ENCODE measurements at regions not wholly inside any gene's neighbourhood (a gene's known extent, or its start where the extent isn't known, plus 50 kb on each side); places are given as distances from the start of the nearest gene placed in this dataset.

DNA sequence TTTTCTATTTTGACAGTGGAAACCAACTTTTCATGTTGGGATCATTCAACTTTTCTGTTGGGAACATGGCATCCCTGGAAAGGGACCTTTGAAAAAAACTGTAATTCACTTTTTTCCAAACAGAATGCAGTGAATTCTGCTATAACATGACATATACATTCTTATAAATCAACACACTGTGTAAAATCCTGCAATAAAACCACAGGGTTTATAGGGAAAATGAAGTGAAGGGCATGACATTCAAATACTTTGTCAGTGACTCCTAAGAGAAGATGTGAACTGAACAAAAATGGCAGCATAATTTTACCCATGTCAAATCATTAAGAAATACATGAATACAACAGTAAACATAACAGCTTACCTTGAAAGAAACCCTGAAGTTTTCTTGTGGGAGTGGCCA, 264.5 kb upstream of the ANKRD50 start:
- no peaks in the 10 kb centered on the region for H3K36me3 ChIP-seq (ENCODE audit: insufficient read depth, low read length)
- H3K9ac ChIP-seq (ENCODE audit: low read depth, low read length), result no peak overlapping the region
- H3K4me2 ChIP-seq (ENCODE audit: low read length), result no peak overlapping the region
- H3K27me3 ChIP-seq (ENCODE audit: control insufficient read depth, insufficient read depth, low read length), result no peaks in the 10 kb centered on the region
- H3K9me3 ChIP-seq (replicated peaks; ENCODE audit: low read length), result no peaks in the 10 kb centered on the region
- H3K4me1 ChIP-seq (ENCODE audit: control insufficient read depth, insufficient read depth, low read length), result peaks cover 2% of the 10 kb centered on the region
- H3K4me3 ChIP-seq (ENCODE audit: low read length), result no peak overlapping the region

DNA sequence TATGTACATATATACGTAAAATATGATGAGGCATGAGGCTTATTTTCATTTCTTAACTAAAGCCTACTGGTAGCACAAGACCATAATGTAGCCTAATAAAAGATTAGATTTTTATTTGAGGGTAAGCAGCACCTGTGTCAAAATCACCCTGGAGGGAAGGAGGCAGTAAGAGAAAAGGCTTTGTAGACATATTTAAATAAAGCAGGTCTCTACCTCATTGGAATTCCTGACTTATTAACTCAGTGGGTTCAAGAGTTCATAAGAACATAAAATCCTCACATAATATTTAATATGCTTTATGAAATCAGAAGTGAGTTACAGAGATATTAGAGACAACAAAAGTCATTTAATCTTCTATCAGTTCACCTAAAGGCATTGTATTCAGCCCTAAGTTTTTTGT, 261.6 kb upstream of the ANKRD50 start:
- Histone ChIP-seq H3K36me3 (ENCODE audit: insufficient read depth, low read length) (no peaks in the 10 kb centered on the region), H3K4me1 (ENCODE audit: control insufficient read depth, insufficient read depth, low read length) (peaks cover 12% of the 10 kb centered on the region), H3K27me3 (ENCODE audit: control insufficient read depth, insufficient read depth, low read length) (no peaks in the 10 kb centered on the region), H3K9ac (ENCODE audit: low read depth, low read length) (no peak overlapping the region), H3K9me3 (replicated peaks; ENCODE audit: low read length) (no peaks in the 10 kb centered on the region), H3K4me2 (ENCODE audit: low read length) (no peak overlapping the region), H3K4me3 (ENCODE audit: low read length) (no peak overlapping the region)

DNA sequence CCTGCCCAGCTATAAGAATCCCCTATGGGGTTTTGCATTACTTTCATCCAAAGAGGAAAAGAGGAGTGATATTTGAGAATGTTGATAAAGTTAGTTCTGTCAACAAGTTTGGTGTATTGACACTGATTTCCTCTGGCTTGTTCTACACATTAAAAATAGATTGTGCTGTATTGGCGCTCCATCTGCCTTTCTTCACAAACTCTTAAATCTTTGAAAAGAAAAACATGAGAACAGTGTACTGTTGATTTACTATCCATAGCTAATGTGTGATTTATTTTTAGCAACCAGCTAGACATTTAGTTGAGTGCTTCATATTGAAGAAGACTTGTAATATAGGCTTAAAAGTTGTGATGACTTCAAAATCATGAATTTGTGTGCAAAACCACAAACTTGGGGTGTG, 261.2 kb upstream of the ANKRD50 start:
- Histone ChIP-seq H3K36me3 (ENCODE audit: insufficient read depth, low read length) (no peaks in the 10 kb centered on the region), H3K4me2 (ENCODE audit: low read length) (no peak overlapping the region), H3K9me3 (replicated peaks; ENCODE audit: low read length) (no peaks in the 10 kb centered on the region), H3K4me3 (ENCODE audit: low read length) (no peak overlapping the region), H3K27me3 (ENCODE audit: control insufficient read depth, insufficient read depth, low read length) (no peaks in the 10 kb centered on the region), H3K9ac (ENCODE audit: low read depth, low read length) (no peak overlapping the region), H3K4me1 (ENCODE audit: control insufficient read depth, insufficient read depth, low read length) (peaks cover 12% of the 10 kb centered on the region)

DNA sequence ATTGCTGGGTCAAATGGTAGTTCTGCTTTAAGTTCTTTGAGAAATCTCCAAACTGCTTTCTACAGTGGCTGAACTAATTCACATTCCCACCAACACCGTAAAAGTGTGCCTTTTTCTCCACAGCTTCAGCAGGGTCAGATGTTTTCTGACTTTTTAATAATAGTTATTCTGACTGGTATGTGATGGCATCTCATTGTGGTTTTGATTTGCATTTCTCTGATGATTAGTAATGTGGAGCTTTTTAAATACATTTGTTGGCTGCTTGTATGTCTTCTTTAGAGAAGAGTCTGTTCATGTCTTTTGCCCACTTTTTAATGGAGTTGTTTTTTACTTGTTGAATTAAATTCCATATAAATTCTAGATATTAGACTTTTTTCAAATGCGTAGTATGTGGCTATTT, 257.5 kb upstream of the ANKRD50 start:
- H3K9me3 ChIP-seq (replicated peaks; ENCODE audit: low read length), result no peaks in the 10 kb centered on the region
- H3K36me3 ChIP-seq (ENCODE audit: insufficient read depth, low read length), result no peaks in the 10 kb centered on the region
- peaks cover 12% of the 10 kb centered on the region for H3K4me1 ChIP-seq (ENCODE audit: control insufficient read depth, insufficient read depth, low read length)
- no peak overlapping the region for H3K4me2 ChIP-seq (ENCODE audit: low read length)
- no peak overlapping the region for H3K4me3 ChIP-seq (ENCODE audit: low read length)
- H3K9ac ChIP-seq (ENCODE audit: low read depth, low read length), result no peak overlapping the region
- H3K27me3 ChIP-seq (ENCODE audit: control insufficient read depth, insufficient read depth, low read length), result no peaks in the 10 kb centered on the region

DNA sequence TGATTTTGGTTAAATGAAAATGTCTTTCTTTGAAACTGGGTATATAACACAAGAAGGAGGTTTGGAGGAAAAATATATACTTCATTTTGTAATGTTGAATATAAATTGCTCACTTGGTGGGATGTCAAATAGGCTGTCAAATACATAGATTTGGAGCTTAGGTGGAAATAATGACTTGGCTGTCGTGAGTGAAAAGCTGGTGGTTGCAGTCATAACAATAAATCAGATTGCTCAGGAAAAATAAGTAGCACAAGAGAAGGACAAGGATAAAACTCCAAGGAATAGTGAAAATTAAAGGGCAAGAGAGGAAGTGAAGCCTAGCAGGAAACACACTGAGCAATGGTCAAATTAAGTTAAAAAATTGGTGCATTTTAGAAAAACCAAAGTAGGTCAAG, 253.0 kb upstream of the ANKRD50 start:
- no peak overlapping the region for H3K9ac ChIP-seq (ENCODE audit: low read depth, low read length)
- H3K4me3 ChIP-seq (ENCODE audit: low read length), result no peak overlapping the region
- peaks cover 7% of the 10 kb centered on the region for H3K4me1 ChIP-seq (ENCODE audit: control insufficient read depth, insufficient read depth, low read length)
- no peak overlapping the region for H3K4me2 ChIP-seq (ENCODE audit: low read length)
- peaks cover 5% of the 10 kb centered on the region for H3K9me3 ChIP-seq (replicated peaks; ENCODE audit: low read length)
- H3K27me3 ChIP-seq (ENCODE audit: control insufficient read depth, insufficient read depth, low read length), result no peaks in the 10 kb centered on the region
- H3K36me3 ChIP-seq (ENCODE audit: insufficient read depth, low read length), result no peaks in the 10 kb centered on the region

DNA sequence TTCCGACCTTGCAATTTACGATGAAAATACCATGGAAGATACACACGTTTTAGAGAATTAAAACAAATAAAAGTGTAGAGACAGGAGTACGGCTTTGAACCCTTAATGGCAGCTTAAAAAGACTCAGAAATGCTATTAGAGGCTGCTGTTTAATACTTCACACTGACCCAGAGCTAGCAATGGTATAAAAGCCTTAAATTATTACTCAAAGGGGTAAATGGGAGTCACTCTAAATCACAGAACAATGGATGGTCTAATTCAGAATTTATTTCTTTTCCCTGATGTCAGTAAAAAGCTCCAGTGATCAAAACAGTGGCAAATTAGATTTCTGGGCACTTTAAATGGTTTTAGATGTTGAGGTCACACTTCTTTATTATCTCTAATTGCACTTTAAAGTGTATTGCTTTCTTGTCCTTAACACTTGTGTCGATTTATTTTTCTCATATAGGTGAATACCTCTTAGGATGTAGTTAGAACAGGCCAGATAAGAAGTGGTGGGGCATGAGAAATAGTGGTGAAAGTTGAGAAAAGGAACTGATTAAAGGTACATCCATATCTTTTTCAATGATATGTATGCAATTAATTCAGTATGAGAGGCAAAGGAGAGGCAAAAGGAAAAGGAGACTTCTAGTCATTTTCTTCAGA, 252.4 kb upstream of the ANKRD50 start:
- Histone ChIP-seq H3K4me3 (ENCODE audit: low read length) (no peak overlapping the region), H3K9me3 (replicated peaks; ENCODE audit: low read length) (peaks cover 5% of the 10 kb centered on the region), H3K36me3 (ENCODE audit: insufficient read depth, low read length) (no peaks in the 10 kb centered on the region), H3K9ac (ENCODE audit: low read depth, low read length) (no peak overlapping the region), H3K4me2 (ENCODE audit: low read length) (no peak overlapping the region), H3K4me1 (ENCODE audit: control insufficient read depth, insufficient read depth, low read length) (peaks cover 3% of the 10 kb centered on the region), H3K27me3 (ENCODE audit: control insufficient read depth, insufficient read depth, low read length) (no peaks in the 10 kb centered on the region)

DNA sequence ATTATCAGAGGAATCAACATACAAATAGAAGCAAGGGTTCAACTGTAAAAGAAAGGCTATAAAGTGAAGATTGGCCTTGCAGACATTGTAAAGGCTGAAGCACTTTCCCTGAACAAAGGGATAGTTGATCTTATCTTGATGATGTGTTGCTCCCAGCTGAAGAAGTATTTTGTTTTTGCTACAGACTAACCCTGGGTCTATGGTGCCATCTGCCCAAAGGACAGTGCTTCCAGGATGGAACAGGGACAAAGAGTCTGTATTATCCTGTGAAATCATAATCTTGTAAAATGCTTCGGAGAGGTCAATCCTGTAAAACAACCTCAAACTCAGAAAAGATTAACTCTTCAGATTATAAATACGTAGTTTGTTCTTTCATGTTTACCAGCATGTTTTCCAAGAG, 251.7 kb upstream of the ANKRD50 start:
- peaks cover 5% of the 10 kb centered on the region for H3K9me3 ChIP-seq (replicated peaks; ENCODE audit: low read length)
- no peaks in the 10 kb centered on the region for H3K36me3 ChIP-seq (ENCODE audit: insufficient read depth, low read length)
- H3K4me2 ChIP-seq (ENCODE audit: low read length), result no peak overlapping the region
- H3K9ac ChIP-seq (ENCODE audit: low read depth, low read length), result no peak overlapping the region
- H3K4me1 ChIP-seq (ENCODE audit: control insufficient read depth, insufficient read depth, low read length), result no peaks in the 10 kb centered on the region
- no peaks in the 10 kb centered on the region for H3K27me3 ChIP-seq (ENCODE audit: control insufficient read depth, insufficient read depth, low read length)
- H3K4me3 ChIP-seq (ENCODE audit: low read length), result no peak overlapping the region

DNA sequence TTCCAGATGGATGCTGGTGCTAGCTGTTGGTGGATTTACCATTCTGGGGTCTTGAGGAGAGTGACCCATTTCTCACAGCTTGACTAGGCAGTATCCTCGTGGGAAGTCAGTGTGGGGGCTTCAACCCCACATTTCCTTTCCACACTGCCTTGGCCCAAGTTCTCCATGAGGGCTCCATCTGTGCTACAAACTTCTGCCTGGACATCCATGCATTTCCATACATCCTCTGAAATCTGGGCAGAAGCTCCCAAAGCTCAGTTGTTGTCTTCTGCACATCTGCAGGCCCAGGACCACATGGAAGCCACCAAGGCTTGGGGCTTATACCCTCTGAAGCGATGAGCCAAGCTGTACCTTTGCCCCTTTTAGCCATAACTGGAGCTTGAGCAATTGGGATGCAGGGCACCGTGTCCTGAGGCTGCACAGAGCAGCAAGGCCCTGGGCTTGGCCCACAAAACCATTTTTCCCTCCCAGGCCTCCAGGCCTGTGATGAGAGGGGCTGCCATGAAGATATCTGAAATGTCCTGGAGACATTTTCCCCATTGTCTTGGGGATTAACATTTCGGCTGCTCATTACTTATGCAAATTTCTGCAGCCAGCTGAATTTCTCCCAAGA, 248.7 kb upstream of the ANKRD50 start:
- Histone ChIP-seq H3K9me3 (replicated peaks; ENCODE audit: low read length) (peaks cover 5% of the 10 kb centered on the region), H3K27me3 (ENCODE audit: control insufficient read depth, insufficient read depth, low read length) (no peaks in the 10 kb centered on the region), H3K4me2 (ENCODE audit: low read length) (no peak overlapping the region), H3K4me1 (ENCODE audit: control insufficient read depth, insufficient read depth, low read length) (no peaks in the 10 kb centered on the region), H3K4me3 (ENCODE audit: low read length) (no peak overlapping the region), H3K36me3 (ENCODE audit: insufficient read depth, low read length) (no peaks in the 10 kb centered on the region), H3K9ac (ENCODE audit: low read depth, low read length) (no peak overlapping the region)

DNA sequence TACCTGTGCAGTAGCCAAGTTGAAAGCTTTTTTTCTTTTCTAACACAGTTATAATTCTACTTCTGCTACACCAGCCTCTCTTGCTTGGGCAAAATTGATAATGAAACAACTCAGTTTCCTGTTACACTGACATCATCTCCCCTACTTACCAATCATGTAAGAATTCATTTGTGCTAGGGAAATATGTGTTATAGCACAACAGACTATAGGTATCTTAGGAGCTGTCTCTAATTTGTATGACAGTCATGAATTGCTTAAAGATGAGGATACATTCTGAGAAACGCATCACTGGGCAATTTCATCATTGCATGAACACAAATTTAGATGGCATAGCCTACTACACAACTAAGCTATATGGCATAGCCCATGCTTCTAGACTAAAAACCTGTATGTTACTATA, 246.3 kb upstream of the ANKRD50 start:
- Histone ChIP-seq H3K36me3 (ENCODE audit: insufficient read depth, low read length) (no peaks in the 10 kb centered on the region), H3K4me2 (ENCODE audit: low read length) (no peak overlapping the region), H3K9me3 (replicated peaks; ENCODE audit: low read length) (peaks cover 5% of the 10 kb centered on the region), H3K27me3 (ENCODE audit: control insufficient read depth, insufficient read depth, low read length) (no peaks in the 10 kb centered on the region), H3K4me3 (ENCODE audit: low read length) (no peak overlapping the region), H3K4me1 (ENCODE audit: control insufficient read depth, insufficient read depth, low read length) (no peaks in the 10 kb centered on the region), H3K9ac (ENCODE audit: low read depth, low read length) (no peak overlapping the region)

- Histone ChIP-seq H3K9me3 (replicated peaks; ENCODE audit: low read length) (no peaks in the 10 kb centered on the region), H3K4me1 (ENCODE audit: control insufficient read depth, insufficient read depth, low read length) (peaks cover 16% of the 10 kb centered on the region), H3K27me3 (ENCODE audit: control insufficient read depth, insufficient read depth, low read length) (no peaks in the 10 kb centered on the region), H3K36me3 (ENCODE audit: insufficient read depth, low read length) (no peaks in the 10 kb centered on the region), H3K4me3 (ENCODE audit: low read length) (no peak overlapping the region), H3K4me2 (ENCODE audit: low read length) (no peak overlapping the region), H3K9ac (ENCODE audit: low read depth, low read length) (no peak overlapping the region)
Measured at GRCh38 chr4:124955476-124955875, 242.9 kb upstream of the ANKRD50 start.

- Histone ChIP-seq H3K4me1 (ENCODE audit: control insufficient read depth, insufficient read depth, low read length) (peaks cover 18% of the 10 kb centered on the region), H3K36me3 (ENCODE audit: insufficient read depth, low read length) (no peaks in the 10 kb centered on the region), H3K27me3 (ENCODE audit: control insufficient read depth, insufficient read depth, low read length) (no peaks in the 10 kb centered on the region), H3K4me3 (ENCODE audit: low read length) (no peak overlapping the region), H3K9me3 (replicated peaks; ENCODE audit: low read length) (no peaks in the 10 kb centered on the region), H3K9ac (ENCODE audit: low read depth, low read length) (no peak overlapping the region), H3K4me2 (ENCODE audit: low read length) (no peak overlapping the region)
Measured at GRCh38 chr4:124954046-124954445, 241.5 kb upstream of the ANKRD50 start.

DNA sequence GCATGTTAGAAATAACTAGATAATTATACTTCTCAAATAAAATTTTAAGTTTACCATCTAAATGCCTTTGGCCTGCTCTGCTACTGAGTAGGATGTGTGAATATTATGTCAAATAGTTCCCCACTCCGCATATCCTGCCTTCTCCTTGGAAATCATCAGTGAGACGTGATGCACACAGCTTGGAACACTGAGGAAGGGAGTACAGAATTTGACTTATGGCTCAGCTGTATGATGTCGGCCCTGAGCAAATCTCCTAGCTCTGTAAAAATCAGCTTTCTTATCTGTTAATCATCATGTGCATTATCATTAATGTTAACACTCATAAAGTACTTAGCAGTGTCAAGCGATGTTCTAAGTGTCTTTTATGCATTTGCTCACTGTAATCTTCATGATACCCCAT, 241.0 kb upstream of the ANKRD50 start:
- H3K9ac ChIP-seq (ENCODE audit: low read depth, low read length), result no peak overlapping the region
- H3K27me3 ChIP-seq (ENCODE audit: control insufficient read depth, insufficient read depth, low read length), result no peaks in the 10 kb centered on the region
- H3K9me3 ChIP-seq (replicated peaks; ENCODE audit: low read length), result no peaks in the 10 kb centered on the region
- H3K4me2 ChIP-seq (ENCODE audit: low read length), result no peak overlapping the region
- H3K4me3 ChIP-seq (ENCODE audit: low read length), result no peak overlapping the region
- H3K36me3 ChIP-seq (ENCODE audit: insufficient read depth, low read length), result no peaks in the 10 kb centered on the region
- H3K4me1 ChIP-seq (ENCODE audit: control insufficient read depth, insufficient read depth, low read length), result peaks cover 22% of the 10 kb centered on the region
